ENCODE measurements at regions not wholly inside any gene's neighbourhood (a gene's known extent, or its start where the extent isn't known, plus 50 kb on each side); places are given as distances from the start of the nearest gene placed in this dataset.

GRCh38 chr4:32133141-32133540, 1413.0 kb downstream of the PCDH7 start:
- DNase-seq = no peak

GRCh38 chr4:32133734-32134133, 1413.6 kb downstream of the PCDH7 start:
- DNase-seq = no peak

DNA sequence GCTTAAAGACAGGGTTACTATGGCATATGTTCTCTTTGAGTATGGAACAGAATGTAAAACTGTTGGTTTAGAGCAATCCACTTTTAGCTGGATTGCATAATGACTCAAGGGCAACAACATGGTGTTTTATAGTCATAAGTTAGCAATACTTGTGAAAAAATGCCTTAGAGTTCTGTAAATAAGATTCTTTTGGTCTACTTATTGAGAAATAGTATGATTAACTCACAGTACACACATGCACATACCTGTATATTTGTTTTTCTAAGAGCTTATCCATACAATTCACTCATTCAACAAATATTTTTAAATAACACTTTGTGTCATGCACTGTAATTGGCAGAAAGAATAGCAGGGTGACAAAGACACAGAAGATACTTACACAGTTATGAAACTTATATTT, 1415.5 kb downstream of the PCDH7 start:
- DNase-seq = no peak

DNA sequence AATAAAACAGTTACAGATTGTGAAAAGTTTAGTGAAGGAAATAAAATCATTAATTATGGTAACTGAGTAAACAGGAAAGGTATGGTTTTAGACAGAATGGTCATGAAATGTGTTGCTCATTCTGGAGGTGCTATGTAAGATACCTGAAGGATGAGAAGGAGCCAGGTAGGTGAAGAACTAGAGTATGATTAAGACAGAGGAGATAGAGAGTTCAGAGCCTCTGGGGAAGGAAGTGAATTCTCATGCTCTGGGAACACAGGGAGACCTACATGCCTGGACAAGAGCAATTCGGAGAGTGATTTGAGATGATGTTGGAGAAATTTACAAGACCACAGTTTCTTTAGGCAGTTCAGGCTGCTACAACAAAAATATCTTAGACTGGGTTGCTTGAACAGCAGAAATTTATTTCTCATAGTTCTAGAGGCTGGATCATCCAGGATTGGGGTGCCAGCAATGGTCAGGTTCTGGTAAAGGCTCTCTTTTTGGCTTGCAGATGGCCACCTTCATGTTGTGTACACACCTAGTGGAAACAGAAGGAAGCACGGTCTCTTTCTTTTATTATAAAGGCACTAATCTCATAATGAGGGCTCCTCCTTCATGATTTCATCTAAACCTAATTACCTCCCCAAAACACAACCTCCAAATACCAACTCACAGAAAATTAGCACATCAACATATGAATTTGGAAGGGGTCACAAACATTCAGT, 1416.1 kb downstream of the PCDH7 start:
- DNase-seq = no peak

GRCh38 chr4:32140636-32141035, 1420.5 kb downstream of the PCDH7 start:
- DNase-seq = no peak

- DNase-seq = no peak
Measured at GRCh38 chr4:32142075-32142474, 1421.9 kb downstream of the PCDH7 start.

DNA sequence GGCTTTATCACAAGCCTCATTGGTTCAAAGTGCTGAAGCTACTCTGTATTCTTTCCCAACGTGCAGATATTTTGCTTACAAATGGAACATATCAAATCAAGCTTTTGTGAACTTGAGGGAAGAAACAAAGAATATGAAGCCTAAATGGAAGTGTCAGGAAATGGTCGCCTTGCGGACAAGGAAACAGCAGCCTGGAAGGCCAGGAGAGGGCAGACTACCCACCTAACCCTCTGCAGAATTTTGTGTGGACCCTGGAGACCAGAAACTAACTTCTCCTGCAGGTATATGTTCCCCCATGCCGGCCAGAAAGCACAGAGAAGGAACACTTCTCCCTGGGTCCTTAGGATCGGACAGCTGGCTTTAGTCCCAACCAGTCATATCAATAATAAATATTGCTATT, 1425.8 kb downstream of the PCDH7 start:
- no peak for DNase-seq

GRCh38 chr4:32147446-32148085, 1427.4 kb downstream of the PCDH7 start:
- no peak for DNase-seq

GRCh38 chr4:32148111-32148666, 1428.0 kb downstream of the PCDH7 start:
- DNase-seq = no peak

- DNase-seq = no peak
Measured at GRCh38 chr4:32158961-32159360, 1438.8 kb downstream of the PCDH7 start.

- no peak for DNase-seq
Measured at GRCh38 chr4:32161392-32161791, 1441.2 kb downstream of the PCDH7 start.

DNA sequence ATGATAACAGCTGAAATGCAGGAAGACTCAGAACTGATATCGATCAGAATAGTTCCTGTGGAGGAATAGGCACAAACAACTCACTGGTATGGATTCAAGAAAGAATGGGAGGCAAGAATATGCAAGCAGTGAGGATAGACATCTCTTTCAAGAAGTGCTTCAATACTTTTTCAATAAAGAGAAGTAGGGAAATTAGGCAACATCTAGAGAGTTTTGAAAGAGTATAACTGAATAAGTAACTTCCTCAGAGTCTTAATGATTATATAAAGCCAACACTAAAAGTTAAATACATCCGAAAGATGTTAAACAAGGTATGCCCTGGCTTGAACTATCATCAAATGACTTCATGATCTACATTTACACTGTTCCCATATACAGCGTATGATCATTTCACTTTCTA, 1443.0 kb downstream of the PCDH7 start:
- DNase-seq = no peak

GRCh38 chr4:32169841-32170240, 1449.7 kb downstream of the PCDH7 start:
- no peak for DNase-seq

GRCh38 chr4:32172086-32172485, 1451.9 kb downstream of the PCDH7 start:
- no peak for DNase-seq

DNA sequence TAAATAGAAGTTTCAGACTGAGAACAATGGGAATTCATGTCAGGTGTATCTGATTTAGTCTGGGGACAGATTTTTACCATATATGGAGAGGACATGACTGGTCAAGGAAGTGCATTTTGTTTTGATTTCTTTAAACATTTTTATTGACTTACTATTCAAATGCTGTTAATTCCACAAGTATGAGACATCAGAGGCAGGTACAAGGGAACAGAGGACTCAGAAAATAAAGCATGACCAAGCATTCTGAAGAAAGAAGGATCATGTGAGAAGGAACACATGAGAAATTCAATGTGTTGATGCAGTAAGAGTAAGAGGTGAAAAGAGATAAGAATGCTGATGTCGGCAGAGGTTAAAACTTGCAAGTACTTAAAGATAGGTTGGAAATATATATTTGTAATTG, 1452.6 kb downstream of the PCDH7 start:
- no peak for DNase-seq

DNA sequence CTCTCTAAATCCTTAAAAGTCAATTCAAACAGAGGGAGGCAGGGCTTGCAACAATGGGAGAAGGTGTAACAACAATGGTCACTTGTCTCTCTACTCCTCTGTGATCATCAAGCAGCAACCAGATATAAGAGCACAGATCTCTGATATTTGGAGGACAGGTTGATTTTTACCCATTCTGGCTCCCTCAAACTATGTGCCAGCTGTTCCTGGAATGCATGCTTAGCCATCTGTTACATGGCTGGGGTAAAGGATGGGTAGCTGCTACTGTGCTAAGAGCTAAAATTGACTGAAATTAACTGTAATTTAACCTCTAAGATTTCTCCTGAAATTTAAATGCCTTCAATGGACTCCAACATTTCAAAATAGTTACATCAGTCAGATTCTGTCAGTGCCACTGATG, 1459.9 kb downstream of the PCDH7 start:
- DNase-seq = peak; percentile 83

- DNase-seq = no peak
Measured at GRCh38 chr4:32184186-32184585, 1464.0 kb downstream of the PCDH7 start.

DNA sequence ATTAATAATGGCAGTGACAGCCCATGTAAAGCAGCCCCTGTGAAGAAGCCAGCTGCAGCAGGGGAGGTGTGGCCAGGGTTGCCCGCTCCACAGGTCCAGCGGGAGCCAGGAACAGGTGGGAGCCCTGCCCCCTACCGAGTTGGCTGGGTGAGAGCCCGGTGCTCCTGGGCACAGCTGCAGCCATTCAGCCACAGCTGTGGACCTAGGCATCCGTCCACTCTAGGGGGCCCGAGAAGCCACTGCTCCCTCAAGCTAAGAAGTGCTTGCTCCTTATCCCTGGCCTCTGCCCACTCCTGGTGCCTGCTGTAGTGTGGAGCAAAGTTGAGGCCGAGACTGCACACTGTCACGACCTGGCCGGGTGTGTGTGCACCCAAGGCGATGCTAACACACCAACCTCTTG, 1469.0 kb downstream of the PCDH7 start:
- no peak for DNase-seq

GRCh38 chr4:32189788-32190187, 1469.6 kb downstream of the PCDH7 start:
- no peak for DNase-seq

DNA sequence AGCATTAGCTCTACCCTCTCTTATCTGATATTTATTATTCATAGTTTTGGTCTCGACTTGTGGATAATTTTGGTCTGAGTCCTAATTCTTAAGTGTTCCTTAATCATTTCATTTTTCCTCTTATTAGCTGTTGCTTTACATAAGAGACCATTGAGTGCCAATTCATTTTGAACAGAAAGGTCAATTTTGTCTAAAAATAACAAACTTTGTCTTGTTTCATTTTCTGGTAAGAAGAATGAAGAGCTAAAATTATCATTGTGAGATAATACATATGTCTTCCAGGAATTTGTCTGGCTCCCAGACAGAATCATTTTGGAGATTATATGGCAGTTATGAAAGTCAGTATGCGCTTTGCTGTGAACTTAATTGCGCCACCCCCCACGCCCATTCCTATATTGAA, 1471.8 kb downstream of the PCDH7 start:
- DNase-seq = no peak

- DNase-seq = no peak
Measured at GRCh38 chr4:32192363-32192762, 1472.2 kb downstream of the PCDH7 start.

GRCh38 chr4:32192991-32193390, 1472.8 kb downstream of the PCDH7 start:
- no peak for DNase-seq

GRCh38 chr4:32196950-32197688, 1477.0 kb downstream of the PCDH7 start:
- no peak for DNase-seq

DNA sequence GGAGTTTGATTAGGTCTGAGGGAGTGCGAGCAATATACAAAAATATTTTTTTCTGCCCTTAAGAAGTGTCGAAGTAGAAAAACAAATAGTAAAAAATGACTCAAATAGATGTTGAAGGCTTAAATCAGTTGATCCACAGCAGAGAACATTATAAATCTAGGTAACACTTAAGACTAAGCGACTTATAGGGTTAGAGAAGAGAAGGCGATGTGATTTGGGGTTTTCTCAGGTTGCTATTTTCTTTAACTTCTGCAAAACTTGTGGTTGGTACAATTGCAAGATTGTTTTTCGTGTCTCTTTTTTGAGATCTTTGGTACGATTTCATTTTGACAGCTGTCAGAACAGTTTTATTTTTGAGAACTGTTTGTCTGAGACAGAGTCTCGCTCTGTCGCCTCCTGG, 1479.5 kb downstream of the PCDH7 start:
- DNase-seq = no peak
